ENCODE measurements at regions not wholly inside any gene's neighbourhood (a gene's known extent, or its start where the extent isn't known, plus 50 kb on each side); places are given as distances from the start of the nearest gene placed in this dataset.

DNA sequence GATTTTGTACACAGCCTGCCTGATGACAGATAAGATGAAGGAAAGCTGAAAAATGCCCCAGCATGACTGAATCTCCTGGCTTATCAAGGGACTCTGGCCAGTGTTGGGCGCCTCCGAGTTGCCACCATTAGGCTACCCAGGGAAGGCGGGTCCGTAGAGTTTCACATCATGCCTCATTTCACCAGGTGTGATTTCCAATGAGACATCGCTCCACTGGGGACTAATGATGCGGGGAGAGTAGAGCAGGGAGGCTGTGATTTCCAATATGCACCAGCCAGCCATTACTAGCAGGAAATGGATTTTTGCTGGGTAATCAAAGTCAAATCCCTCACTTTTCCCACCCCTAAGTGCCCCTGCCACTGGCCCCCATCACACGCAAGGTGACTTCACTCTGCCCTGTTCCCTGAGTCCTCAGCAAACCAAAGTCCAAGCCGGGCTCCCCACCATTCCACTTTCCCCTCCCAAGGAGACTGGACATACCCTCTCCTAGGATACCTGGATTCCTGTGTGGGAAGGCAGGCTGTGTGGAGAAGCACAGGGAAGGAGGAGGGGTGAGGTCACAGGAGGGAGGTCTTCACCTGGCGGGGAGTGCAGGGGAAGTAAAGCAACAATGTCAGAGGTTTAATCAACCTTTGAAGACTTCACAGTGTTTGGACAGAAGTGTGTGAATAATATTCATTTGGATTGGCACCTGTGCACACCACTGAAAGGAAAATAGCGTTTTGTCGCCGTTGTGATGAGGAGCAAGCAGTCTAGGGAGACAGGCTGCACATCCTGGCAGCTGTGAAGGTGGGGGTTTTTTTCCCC lies 613.3 kb upstream of the CADM1 start:
- no peak for TF ChIP-seq EZH2 (IDR thresholded peaks at IDR 0.05; ENCODE audit: insufficient read depth, poor library complexity, severe bottlenecking)
- no peak for TF ChIP-seq EZH2phosphoT487 (IDR thresholded peaks at IDR 0.05; ENCODE audit: insufficient read depth, low read depth)
- WGBS, 2 experiments (ENCODE audit: low coverage in 1 of 2, low lambda C conversion rate in 2 of 2, missing lambda C conversion rate in 2 of 2), result 30 to 39% methylated on average over 12 of the region's 12 CpGs
- Histone ChIP-seq H3K79me2 (ENCODE audit: insufficient read depth) (no peaks in the 10 kb centered on the region), H3K9me2 (ENCODE audit: insufficient read depth) (no peaks in the 10 kb centered on the region), H3K4me2 (ENCODE audit: unreplicated experiment) (no peak overlapping the region), H3K27ac (no peak overlapping the region), H2AFZ (no peak overlapping the region), H3K27me3 (replicated peaks; ENCODE audit: insufficient read depth) (no peaks in the 10 kb centered on the region), H3K4me1 (ENCODE audit: insufficient read depth) (no peaks in the 10 kb centered on the region), H3K9ac (no peak overlapping the region), H4K20me1 (ENCODE audit: insufficient read depth) (no peaks in the 10 kb centered on the region; the same call in 1 of the 2 replicates), H3F3A (ENCODE audit: insufficient read depth) (no peaks in the 10 kb centered on the region), H3K36me3 (ENCODE audit: low read depth) (no peaks in the 10 kb centered on the region), H3K4me3 (no peak overlapping the region), H3K9me3 (ENCODE audit: low read depth) (no peaks in the 10 kb centered on the region)
- in situ Hi-C loops (cut with MboI), result no loop called here
- DNase-seq, result no peak

GRCh38 chr11:116115801-116116200 lies 611.6 kb upstream of the CADM1 start:
- no peaks in the 10 kb centered on the region for H3K27me3 ChIP-seq (replicated peaks; ENCODE audit: insufficient read depth)
- H2AFZ ChIP-seq, result no peak overlapping the region
- no peak for TF ChIP-seq EZH2 (IDR thresholded peaks at IDR 0.05; ENCODE audit: insufficient read depth, poor library complexity, severe bottlenecking)
- no peak for TF ChIP-seq EZH2phosphoT487 (IDR thresholded peaks at IDR 0.05; ENCODE audit: insufficient read depth, low read depth)
- DNase-seq, result no peak
- no peak overlapping the region for H3K27ac ChIP-seq
- H4K20me1 ChIP-seq (ENCODE audit: insufficient read depth), result no peaks in the 10 kb centered on the region; the same call in 1 of the 2 replicates
- no peaks in the 10 kb centered on the region for H3K4me1 ChIP-seq (ENCODE audit: insufficient read depth)
- no peaks in the 10 kb centered on the region for H3K9me2 ChIP-seq (ENCODE audit: insufficient read depth)
- H3K79me2 ChIP-seq (ENCODE audit: insufficient read depth), result no peaks in the 10 kb centered on the region
- no peak overlapping the region for H3K4me2 ChIP-seq (ENCODE audit: unreplicated experiment)
- no peaks in the 10 kb centered on the region for H3K9me3 ChIP-seq (ENCODE audit: low read depth)
- 19 to 33% methylated on average over 1 of the region's 1 CpG for WGBS, 2 experiments (ENCODE audit: low coverage in 1 of 2, low lambda C conversion rate in 2 of 2, missing lambda C conversion rate in 2 of 2)
- in situ Hi-C loops (cut with MboI), result no loop called here
- no peaks in the 10 kb centered on the region for H3K36me3 ChIP-seq (ENCODE audit: low read depth)
- H3K4me3 ChIP-seq, result no peak overlapping the region
- no peaks in the 10 kb centered on the region for H3F3A ChIP-seq (ENCODE audit: insufficient read depth)
- no peak overlapping the region for H3K9ac ChIP-seq

DNA sequence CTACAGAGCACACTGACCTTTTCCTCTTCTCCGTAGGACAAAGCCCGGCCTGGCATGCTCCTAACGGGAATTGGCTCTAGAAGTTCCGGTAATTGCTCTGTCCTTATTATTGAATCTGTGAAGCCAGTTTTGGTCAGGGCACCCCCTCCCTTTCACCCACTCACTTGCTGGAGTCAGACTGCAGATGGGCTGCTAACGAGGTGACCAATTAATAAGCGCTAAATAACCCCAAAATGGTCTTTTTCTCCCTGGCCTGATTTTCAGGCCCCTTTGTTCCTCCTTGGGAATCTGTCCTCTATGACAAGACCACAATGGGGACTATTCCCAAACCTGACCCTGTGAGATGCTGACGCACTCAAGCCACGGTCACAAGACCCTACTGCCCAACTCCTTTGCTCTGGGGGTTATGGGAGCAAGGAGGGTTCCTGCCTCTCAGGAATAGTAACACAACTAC lies 610.0 kb upstream of the CADM1 start:
- Histone ChIP-seq H3F3A (ENCODE audit: insufficient read depth) (no peaks in the 10 kb centered on the region), H3K9me2 (ENCODE audit: insufficient read depth) (no peaks in the 10 kb centered on the region), H2AFZ (no peak overlapping the region), H3K27me3 (replicated peaks; ENCODE audit: insufficient read depth) (no peaks in the 10 kb centered on the region), H3K4me2 (ENCODE audit: unreplicated experiment) (no peak overlapping the region), H3K4me3 (no peak overlapping the region), H3K79me2 (ENCODE audit: insufficient read depth) (no peaks in the 10 kb centered on the region), H3K9ac (no peak overlapping the region), H4K20me1 (ENCODE audit: insufficient read depth) (no peaks in the 10 kb centered on the region; the same call in 1 of the 2 replicates), H3K36me3 (ENCODE audit: low read depth) (no peaks in the 10 kb centered on the region), H3K4me1 (ENCODE audit: insufficient read depth) (no peaks in the 10 kb centered on the region), H3K27ac (no peak overlapping the region), H3K9me3 (ENCODE audit: low read depth) (no peaks in the 10 kb centered on the region)
- TF ChIP-seq EZH2phosphoT487 (IDR thresholded peaks at IDR 0.05; ENCODE audit: insufficient read depth, low read depth) (no peak), EZH2 (IDR thresholded peaks at IDR 0.05; ENCODE audit: insufficient read depth, poor library complexity, severe bottlenecking) (no peak)
- WGBS, 2 experiments (ENCODE audit: low coverage in 1 of 2, low lambda C conversion rate in 2 of 2, missing lambda C conversion rate in 2 of 2), result 36 to 38% methylated on average over 8 of the region's 8 CpGs
- DNase-seq, result no peak
- in situ Hi-C loops (cut with MboI), result no loop called here

- Histone ChIP-seq H4K20me1 (ENCODE audit: insufficient read depth) (no peaks in the 10 kb centered on the region; the same call in 1 of the 2 replicates), H3K9me2 (ENCODE audit: insufficient read depth) (no peaks in the 10 kb centered on the region), H3K4me3 (no peak overlapping the region), H3K27me3 (replicated peaks; ENCODE audit: insufficient read depth) (no peaks in the 10 kb centered on the region), H3K4me2 (ENCODE audit: unreplicated experiment) (no peak overlapping the region), H3K36me3 (ENCODE audit: low read depth) (no peaks in the 10 kb centered on the region), H3K4me1 (ENCODE audit: insufficient read depth) (no peaks in the 10 kb centered on the region), H3K27ac (no peak overlapping the region), H3K9me3 (ENCODE audit: low read depth) (no peaks in the 10 kb centered on the region), H3K79me2 (ENCODE audit: insufficient read depth) (no peaks in the 10 kb centered on the region), H3F3A (ENCODE audit: insufficient read depth) (no peaks in the 10 kb centered on the region), H3K9ac (no peak overlapping the region), H2AFZ (no peak overlapping the region)
- WGBS, 2 experiments (ENCODE audit: low coverage in 1 of 2, low lambda C conversion rate in 2 of 2, missing lambda C conversion rate in 2 of 2), result 19 to 20% methylated on average over 9 of the region's 9 CpGs
- in situ Hi-C loops (cut with MboI), result no loop called here
- no peak for DNase-seq
- TF ChIP-seq EZH2phosphoT487 (IDR thresholded peaks at IDR 0.05; ENCODE audit: insufficient read depth, low read depth) (no peak), EZH2 (IDR thresholded peaks at IDR 0.05; ENCODE audit: insufficient read depth, poor library complexity, severe bottlenecking) (no peak)
Measured at GRCh38 chr11:116112087-116112935, 608.1 kb upstream of the CADM1 start.

Measured in GM23248 (cell line).